Hepatocyte (in vitro differentiated cells): ENCODE measurements at regions not wholly inside any gene's neighbourhood (a gene's known extent, or its start where the extent isn't known, plus 50 kb on each side); places are given as distances from the start of the nearest gene placed in this dataset.

ENCODE experiments used
- CTCF ChIP-seq: fragments of 200-600 bp; sonication (generic); IDR thresholded peaks from 2 replicates; pipeline ENCODE4 v1.5.1; 2016; ENCODE audit warnings: antibody characterized with exemption, mild to moderate bottlenecking; ENCODE audit not compliant: poor library complexity
- EZH2 ChIP-seq: fragments of 200-600 bp; sonication (generic); IDR thresholded peaks from 2 replicates; pipeline ENCODE4 v1.6.1; 2016; ENCODE audit warnings: antibody characterized with exemption, mild to moderate bottlenecking, borderline replicate concordance
- EZH2phosphoT487 ChIP-seq: fragments of 200-600 bp; sonication (generic); IDR thresholded peaks from one replicate; pipeline ENCODE4 v1.6.1; 2018; ENCODE audit warnings: antibody characterized with exemption, mild to moderate bottlenecking, low read depth, moderate library complexity; ENCODE audit not compliant: unreplicated experiment, severe bottlenecking

GRCh38 chr14:89025561-89026236 lies 201.2 kb downstream of the TTC8 start:
- no peak for TF ChIP-seq CTCF
- no peak for TF ChIP-seq EZH2
- no peak for TF ChIP-seq EZH2phosphoT487
